Bronchial epithelial cell (primary cell): ENCODE measurements at regions not wholly inside any gene's neighbourhood (a gene's known extent, or its start where the extent isn't known, plus 50 kb on each side); places are given as distances from the start of the nearest gene placed in this dataset.
A peak's percentile ranks its signal among the peaks of the same experiment; 100 is the strongest.

Source experiments
- DNase-seq: peaks from one replicate; pipeline ENCODE4 v3.0.0-alpha.2; 2010; ENCODE audit warnings: low read depth
- FAIRE-seq: peaks from 2 replicates; lab custom pipeline; 2011; peaks lifted over from hg19 to GRCh38; lab: Jason Lieb, UNC
- H3K27me3 ChIP-seq: 2 replicates; pipeline ENCODE4 v1.5.1; 2011; ENCODE audit warnings: low read length; ENCODE audit not compliant: control insufficient read depth, insufficient read depth
- H3K36me3 ChIP-seq: 2 replicates; pipeline ENCODE4 v1.5.1; 2011; ENCODE audit warnings: low read length; ENCODE audit not compliant: control insufficient read depth, insufficient read depth
- H3K4me3 ChIP-seq: 2 replicates; pipeline ENCODE4 v1.5.1; 2011; ENCODE audit warnings: mild to moderate bottlenecking, low read depth, low read length, control low read depth
- TF ChIP-seq, protein P1 (sequence below): IDR thresholded peaks from 2 replicates; pipeline ENCODE4 v1.5.1; 2011; ENCODE audit warnings: mild to moderate bottlenecking, moderate library complexity, low read length, control low read depth, inconsistent platforms; ENCODE audit not compliant: insufficient read depth, severe bottlenecking

GRCh38 chr10:91569522-91569921 is 63.3 kb downstream of the PPP1R3C start:
- FAIRE-seq (no peak), DNase-seq (peak; percentile 23)
- no peaks in the 10 kb centered on the region for H3K27me3 ChIP-seq
- no peak overlapping the region for H3K4me3 ChIP-seq
- H3K36me3 ChIP-seq = no peaks in the 10 kb centered on the region
- TF ChIP-seq, protein P1, sequence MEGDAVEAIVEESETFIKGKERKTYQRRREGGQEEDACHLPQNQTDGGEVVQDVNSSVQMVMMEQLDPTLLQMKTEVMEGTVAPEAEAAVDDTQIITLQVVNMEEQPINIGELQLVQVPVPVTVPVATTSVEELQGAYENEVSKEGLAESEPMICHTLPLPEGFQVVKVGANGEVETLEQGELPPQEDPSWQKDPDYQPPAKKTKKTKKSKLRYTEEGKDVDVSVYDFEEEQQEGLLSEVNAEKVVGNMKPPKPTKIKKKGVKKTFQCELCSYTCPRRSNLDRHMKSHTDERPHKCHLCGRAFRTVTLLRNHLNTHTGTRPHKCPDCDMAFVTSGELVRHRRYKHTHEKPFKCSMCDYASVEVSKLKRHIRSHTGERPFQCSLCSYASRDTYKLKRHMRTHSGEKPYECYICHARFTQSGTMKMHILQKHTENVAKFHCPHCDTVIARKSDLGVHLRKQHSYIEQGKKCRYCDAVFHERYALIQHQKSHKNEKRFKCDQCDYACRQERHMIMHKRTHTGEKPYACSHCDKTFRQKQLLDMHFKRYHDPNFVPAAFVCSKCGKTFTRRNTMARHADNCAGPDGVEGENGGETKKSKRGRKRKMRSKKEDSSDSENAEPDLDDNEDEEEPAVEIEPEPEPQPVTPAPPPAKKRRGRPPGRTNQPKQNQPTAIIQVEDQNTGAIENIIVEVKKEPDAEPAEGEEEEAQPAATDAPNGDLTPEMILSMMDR = no peak

DNA sequence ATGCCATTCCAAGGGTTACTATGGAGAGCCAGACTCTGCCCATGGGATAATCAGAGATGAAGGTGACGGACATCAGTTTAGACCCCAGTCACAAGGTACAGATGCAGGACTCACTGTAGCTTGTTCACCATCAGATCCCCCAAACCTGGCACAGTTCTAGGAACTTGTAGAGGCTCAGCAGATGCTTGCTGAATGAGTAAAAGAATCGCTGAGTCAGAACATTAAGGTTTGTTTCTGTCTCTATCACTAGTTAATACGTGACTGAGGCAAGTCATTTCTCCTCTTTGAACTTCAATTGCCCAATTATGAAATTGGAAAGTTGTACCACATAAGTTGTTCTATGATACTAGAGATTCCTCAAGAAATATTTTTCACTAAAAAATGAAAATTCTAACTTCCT is 65.1 kb downstream of the PPP1R3C start:
- no peak for FAIRE-seq

DNA sequence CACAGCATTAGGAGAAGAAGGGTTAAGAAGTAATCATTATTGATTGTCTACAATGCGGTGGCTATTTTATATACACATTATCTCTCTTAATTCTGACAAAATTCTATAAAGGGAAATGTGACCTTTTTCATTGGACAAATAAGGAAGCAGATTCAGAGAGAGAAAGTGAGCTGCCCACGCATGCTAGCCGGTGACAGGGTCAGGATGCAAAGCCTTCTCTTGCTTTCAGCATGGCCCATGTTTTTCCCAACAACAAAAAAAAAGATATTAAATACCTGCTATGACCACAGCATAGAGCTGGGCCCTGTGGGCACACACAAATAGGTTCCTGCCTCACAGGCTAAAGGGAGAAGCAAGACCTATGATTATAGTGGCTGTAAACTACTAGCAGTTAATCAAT is 66.8 kb downstream of the PPP1R3C start:
- Histone ChIP-seq H3K27me3 (no peaks in the 10 kb centered on the region), H3K4me3 (no peak overlapping the region), H3K36me3 (no peaks in the 10 kb centered on the region)
- TF ChIP-seq, protein P1 = no peak
- FAIRE-seq (no peak), DNase-seq (no peak)

More for the DNA sequence above, 65.1 kb downstream of the PPP1R3C start:
- peak; percentile 86 for DNase-seq
- TF ChIP-seq, protein P1 = no peak
- H3K36me3 ChIP-seq = no peaks in the 10 kb centered on the region
- no peaks in the 10 kb centered on the region for H3K27me3 ChIP-seq
- H3K4me3 ChIP-seq = no peak overlapping the region

- TF ChIP-seq, protein P1 = no peak
- no peaks in the 10 kb centered on the region for H3K36me3 ChIP-seq
- FAIRE-seq (no peak), DNase-seq (no peak)
- no peak overlapping the region for H3K4me3 ChIP-seq
- no peaks in the 10 kb centered on the region for H3K27me3 ChIP-seq
These were observed 67.6 kb downstream of the PPP1R3C start for GRCh38 chr10:91565226-91565625.

- Histone ChIP-seq H3K36me3 (no peaks in the 10 kb centered on the region), H3K27me3 (no peaks in the 10 kb centered on the region), H3K4me3 (no peak overlapping the region)
- no peak for DNase-seq
- FAIRE-seq = no peak
- TF ChIP-seq, protein P1 = no peak
These were observed 68.4 kb downstream of the PPP1R3C start for GRCh38 chr10:91564508-91564907.
